Thyroid gland (tissue), 4 donors: ENCODE measurements at regions not wholly inside any gene's neighbourhood (a gene's known extent, or its start where the extent isn't known, plus 50 kb on each side); places are given as distances from the start of the nearest gene placed in this dataset.

Experiments used
- CTCF ChIP-seq, 6 experiments: fragments of 200-600 bp in 3 of 6; fragments of 450-650 bp in 3 of 6; sonication (generic) in 3 of 6; IDR thresholded peaks; one replicate each; pipeline ENCODE4 v1.5.1; 2016 to 2019; ENCODE audit warnings: antibody characterized with exemption in 6 of 6, mild to moderate bottlenecking in 2 of 6, inconsistent platforms in 1 of 6, moderate library complexity in 1 of 6
- POLR2A ChIP-seq, 2 donors: fragments of 450-650 bp; IDR thresholded peaks; one replicate each; pipeline ENCODE4 v1.6.1; 2017; ENCODE audit warnings: antibody characterized with exemption in 2 of 2, mild to moderate bottlenecking in 2 of 2, moderate library complexity in 1 of 2

- TF ChIP-seq POLR2A (IDR thresholded peaks at IDR 0.05) (no peak), CTCF (IDR thresholded peaks at IDR 0.05) (no peak)
Observed at GRCh38 chr3:153845311-153845710, 275.9 kb upstream of the ARHGEF26 start.
